Suppressor macrophage treated with lipopolysaccharide for 4 hours (primary cell): ENCODE measurements at regions not wholly inside any gene's neighbourhood (a gene's known extent, or its start where the extent isn't known, plus 50 kb on each side); places are given as distances from the start of the nearest gene placed in this dataset.

Experiments used
- DNase-seq: peaks from one replicate; pipeline ENCODE4 v3.0.0-alpha.2; 2020

DNA sequence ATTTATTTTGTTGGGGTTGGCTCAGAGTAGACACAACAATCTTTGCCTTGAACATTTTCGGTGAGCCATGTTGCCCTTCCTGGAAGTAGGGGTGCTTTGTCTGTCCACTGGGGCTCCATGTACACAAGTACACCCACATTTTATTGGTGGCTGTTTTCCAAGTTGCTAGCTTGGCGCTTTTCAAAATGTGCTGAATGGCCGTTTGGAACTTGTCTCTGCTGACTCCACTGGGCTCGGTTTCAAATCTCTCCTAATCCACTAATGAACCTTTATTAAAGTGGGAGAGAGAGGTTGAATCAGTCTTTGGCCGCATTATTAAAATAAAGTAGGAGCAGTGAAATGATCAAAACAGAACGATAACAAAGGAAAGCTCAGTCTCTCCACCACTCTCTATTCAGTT is 64.6 kb upstream of the TAF11L2 start:
- no peak for DNase-seq

GRCh38 chr5:17434982-17435381 is 63.0 kb upstream of the TAF11L2 start:
- no peak for DNase-seq

DNA sequence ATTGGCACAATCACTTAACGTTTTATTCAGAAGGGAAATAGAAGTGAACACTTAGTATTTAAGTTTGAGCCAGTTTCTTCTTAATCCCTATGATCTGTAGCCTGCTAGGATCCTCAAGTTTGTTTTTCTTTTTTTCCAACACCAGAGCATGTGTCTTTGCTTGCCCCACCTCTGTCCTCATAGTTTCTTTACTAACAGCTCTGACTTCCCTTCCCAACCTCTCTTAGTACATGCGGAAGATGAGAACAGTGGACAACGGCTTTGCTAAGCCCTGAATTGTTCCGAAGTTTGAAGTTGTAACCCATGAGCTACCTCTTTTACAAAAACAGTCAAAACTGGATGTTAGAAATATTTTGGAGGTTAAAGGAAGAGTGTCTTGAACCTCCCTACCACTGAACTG is 61.7 kb upstream of the TAF11L2 start:
- DNase-seq: peak; percentile 52

DNA sequence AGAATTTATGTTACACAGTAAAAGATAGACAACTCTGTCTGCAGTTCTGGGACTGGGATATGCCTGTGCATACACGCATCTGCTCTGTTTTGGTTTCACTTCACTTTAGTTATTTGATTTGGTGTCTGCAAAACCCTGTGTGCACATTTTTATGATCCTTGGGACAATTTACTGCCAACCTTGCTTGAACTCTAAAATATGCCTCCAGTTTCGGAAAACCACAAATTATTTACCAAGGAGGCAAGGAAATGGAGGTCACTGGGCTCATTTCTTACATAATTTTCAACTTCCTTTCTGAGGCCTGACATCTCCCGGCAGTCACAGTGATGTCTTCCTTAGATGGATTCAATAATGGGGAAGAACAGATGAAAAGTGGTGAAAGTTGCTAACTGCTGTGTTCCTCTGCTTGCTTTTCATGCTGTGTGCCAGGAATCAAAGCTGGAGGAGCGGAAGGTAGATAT is 61.2 kb upstream of the TAF11L2 start:
- DNase-seq: peak; percentile 61

DNA sequence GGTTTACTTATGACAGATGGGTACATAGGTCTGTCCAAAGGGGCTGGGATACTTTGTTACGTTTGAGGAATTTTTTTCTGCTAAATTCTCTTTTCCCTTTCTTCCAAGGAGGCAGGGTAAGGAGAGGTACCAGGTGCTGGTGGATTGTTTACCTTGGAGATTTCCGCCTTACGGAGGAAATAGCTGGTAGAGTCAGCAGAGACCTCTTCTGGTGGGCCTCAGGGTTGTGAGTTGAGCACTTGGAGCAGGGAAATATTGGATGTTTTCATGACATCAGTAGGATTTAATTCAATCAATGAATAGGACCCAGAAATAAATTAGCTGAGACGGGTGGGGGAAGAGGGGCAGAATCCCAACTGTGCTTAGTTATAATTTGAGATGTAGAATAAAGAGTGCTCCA is 60.0 kb upstream of the TAF11L2 start:
- DNase-seq: no peak

DNA sequence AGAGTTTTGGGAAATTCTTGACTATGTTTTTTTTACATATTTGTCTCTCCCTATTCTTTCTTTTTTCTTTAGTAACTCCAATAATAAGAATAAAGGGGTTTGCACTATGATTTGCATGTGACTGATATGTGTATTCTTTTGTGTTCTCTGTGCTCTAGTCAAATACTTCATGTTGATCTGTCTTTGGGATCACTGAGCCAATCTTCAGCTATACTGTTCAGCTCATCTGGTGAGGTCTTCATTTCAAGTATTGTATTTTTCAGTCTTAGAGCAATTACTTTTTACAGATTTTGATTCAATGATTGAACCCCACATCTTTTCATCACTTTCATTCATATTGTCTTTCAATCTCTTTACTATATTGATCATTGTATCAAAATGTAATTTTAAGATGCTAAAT is 58.1 kb upstream of the TAF11L2 start:
- no peak for DNase-seq

DNA sequence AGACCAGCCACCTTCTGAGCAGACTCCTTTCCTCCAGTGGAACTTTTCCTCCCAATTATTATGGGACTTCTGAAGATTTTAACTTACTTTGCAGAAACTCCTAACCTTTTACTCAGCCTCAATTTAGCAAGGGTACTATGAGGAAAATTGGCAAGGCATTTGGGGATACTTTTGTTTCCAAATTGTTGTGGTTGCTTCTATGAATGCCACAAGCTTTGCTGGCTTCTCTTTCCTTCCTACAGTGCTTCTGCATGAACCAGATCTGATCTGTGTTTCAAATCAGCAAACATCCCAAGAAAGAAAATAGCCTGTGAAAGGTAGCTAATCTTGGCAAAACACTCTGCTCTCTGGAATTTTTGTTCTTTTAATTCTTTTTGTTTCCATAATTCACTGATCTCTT is 57.3 kb upstream of the TAF11L2 start:
- DNase-seq: no peak

DNA sequence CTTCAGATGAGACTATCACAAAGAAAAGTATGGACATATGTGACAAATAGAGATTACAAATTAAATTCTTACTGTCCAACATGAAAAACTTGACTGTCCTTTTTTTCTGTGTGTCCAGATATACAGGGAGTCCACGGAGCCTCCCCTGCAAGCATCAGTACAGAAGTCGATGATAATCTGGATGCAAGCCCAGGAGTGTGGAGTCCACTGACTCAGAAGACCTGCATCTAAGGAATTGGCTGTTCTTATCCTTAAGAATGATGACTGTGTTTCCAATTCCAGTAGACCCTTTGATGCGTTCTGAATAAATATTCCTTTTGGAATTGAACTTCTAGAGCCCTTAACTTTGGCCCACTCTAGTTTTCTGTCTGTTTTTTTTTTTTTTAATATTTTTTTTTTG is 56.7 kb upstream of the TAF11L2 start:
- no peak for DNase-seq

GRCh38 chr5:17443333-17444130 is 54.5 kb upstream of the TAF11L2 start:
- peak; percentile 35 for DNase-seq

- DNase-seq: no peak
Observed at GRCh38 chr5:17444496-17444895, 53.5 kb upstream of the TAF11L2 start.

- no peak for DNase-seq
Observed at GRCh38 chr5:17445185-17445584, 52.8 kb upstream of the TAF11L2 start.
